GM18861 (cell line): ENCODE measurements at regions not wholly inside any gene's neighbourhood (a gene's known extent, or its start where the extent isn't known, plus 50 kb on each side); places are given as distances from the start of the nearest gene placed in this dataset.

Experiments
- ATAC-seq: cut with Tn5 transposase; IDR thresholded peaks from one replicate; pipeline ENCODE4 v1.9.1; 2021; ENCODE audit not compliant: unreplicated experiment

- ATAC-seq: no peak
Observed at GRCh38 chr5:125269926-125270325, 523.5 kb upstream of the ZNF608 start.

DNA sequence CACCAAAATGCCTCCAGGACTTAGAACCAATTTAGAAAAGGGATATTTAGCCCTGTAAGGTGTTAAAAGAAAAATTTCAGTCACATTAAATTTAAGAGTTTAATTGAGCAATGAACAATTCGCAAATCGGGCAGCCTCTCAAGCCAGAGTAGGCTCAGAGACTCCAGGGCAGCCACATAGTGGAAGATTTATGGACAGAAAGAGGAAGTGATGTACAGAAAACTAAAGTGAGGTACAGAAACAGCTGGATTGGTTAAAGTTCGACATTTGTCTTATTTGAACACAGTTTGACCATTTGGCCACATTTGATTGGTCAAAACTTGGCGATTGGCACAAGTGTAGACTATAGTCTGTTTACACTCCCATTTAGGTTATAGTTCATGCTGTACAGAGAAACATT is 525.9 kb upstream of the ZNF608 start:
- ATAC-seq: no peak

- no peak for ATAC-seq
Observed at GRCh38 chr5:125274211-125274610, 527.8 kb upstream of the ZNF608 start.

DNA sequence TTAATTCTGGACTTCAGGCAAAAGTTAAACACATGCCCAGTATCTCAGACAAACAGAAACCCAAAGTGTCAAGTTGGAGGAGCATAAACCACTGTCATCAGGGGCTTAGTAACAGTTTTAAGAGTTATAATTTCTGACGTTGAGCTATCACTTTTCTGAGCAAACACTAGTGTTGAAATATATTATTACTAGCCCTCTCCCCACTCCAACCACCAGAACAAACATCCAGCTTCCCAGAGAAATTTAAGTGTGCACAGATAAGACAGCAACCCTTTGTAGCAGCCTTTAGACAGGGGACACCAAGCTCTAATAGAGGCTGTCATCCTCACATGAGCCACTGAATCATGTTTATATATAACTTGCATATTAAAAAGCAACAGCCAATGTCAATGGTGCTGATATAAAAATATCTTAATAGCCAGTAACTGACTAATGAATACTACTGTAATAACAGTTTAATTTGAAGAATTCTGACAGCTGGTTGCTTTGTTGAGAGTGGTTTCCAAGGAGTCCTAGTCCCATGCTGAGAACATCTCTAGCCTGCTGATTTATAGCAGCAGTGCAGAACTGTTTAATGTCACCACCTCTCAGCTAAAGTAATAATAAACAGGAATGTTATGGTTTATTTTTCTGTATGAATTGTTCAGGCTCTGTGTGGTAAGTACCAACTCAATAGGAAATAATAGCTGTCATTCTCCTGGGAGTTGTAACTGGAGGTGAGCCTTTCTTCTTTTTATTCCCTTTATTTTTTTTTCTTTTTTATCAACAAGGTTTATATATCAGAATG is 528.7 kb upstream of the ZNF608 start:
- no peak for ATAC-seq

GRCh38 chr5:125275725-125276090 is 529.3 kb upstream of the ZNF608 start:
- ATAC-seq: no peak

DNA sequence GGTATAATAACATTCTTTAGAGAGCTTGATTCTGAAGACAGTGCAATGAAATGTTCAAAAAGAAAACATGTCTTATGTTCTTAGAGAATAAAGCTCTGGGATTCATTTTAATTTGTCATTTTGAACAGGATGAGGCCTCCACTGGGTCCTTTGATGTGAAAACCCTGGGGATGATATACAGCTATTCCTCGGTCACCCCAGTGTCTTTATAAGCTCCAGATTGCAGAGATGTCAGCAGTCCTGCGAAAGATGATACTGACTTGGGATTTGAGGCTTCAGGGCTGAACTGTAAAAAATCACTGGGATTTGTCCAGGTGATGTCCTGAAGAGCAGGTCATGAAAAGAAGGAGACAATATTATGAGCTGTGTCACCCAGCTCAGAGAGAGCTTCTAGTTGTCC is 529.7 kb upstream of the ZNF608 start:
- no peak for ATAC-seq

DNA sequence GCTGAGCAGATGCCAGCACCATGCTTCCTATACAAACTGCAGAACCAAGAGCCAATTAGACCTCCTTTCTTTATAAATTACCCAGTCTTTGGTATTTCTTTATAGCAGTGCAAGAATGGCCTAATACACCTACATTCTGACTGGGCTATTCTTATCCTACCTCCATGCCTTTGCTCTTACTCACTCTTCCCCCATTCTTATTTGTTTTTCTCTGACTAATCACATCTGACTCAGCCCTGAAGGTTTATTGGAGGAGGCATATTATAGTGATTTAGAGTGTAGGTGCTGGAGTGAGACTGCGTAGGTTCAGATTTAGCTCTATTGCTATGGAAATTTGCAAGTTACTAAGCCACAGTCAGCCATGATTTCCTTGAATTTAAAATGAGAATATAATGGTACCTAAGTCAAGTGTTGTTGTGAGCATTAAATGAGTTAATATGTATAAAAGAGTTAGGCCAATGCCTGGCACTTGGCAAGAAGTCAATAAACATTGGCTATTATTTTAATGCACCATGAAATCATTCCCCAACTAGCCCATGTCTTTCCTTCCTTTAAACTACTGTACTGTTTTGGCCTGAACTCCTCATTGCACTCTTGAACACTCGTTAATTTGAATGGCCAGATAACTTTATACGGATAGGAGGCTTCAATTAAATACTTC is 531.2 kb upstream of the ZNF608 start:
- ATAC-seq: no peak

DNA sequence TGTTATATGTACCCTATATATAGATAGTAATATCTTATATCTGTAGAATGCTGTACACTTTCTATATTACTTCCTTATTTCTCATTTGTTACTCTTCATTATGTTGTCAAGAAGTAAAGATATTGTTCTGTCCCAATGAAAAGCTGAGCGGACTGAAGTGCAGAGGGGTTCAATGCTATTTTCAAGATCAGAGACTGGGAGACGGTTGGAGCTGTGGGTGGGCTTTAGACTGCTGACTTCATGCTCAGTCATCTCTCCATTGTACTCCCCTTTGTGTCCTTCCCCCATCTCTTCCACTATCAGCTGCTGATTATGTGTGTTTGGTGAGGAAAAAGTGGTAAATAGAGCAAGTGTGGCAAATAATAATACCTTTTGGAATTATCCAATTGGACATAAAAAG is 532.3 kb upstream of the ZNF608 start:
- no peak for ATAC-seq

GRCh38 chr5:125281667-125282066 is 535.2 kb upstream of the ZNF608 start:
- no peak for ATAC-seq

- no peak for ATAC-seq
Observed at GRCh38 chr5:125283372-125283771, 536.9 kb upstream of the ZNF608 start.

- ATAC-seq: no peak
Observed at GRCh38 chr5:125286271-125286670, 539.8 kb upstream of the ZNF608 start.

DNA sequence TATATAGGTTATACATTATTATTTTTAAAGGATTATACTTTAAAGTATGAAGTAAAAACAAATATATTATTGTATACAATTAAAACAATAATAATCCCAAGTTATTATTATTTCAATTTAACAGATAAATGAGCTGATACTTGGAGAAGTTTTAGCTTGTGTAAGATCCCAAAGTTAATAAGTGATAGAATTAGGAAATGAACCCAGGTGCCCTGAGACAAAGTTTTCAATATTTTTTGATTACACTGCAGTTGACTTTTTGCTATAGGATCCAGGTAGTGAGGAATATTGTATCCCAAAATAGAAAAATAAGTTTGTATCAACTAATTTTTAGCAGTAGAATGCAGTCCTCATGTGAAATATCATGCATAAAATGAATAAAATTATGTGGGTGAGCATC is 543.2 kb upstream of the ZNF608 start:
- ATAC-seq: no peak

DNA sequence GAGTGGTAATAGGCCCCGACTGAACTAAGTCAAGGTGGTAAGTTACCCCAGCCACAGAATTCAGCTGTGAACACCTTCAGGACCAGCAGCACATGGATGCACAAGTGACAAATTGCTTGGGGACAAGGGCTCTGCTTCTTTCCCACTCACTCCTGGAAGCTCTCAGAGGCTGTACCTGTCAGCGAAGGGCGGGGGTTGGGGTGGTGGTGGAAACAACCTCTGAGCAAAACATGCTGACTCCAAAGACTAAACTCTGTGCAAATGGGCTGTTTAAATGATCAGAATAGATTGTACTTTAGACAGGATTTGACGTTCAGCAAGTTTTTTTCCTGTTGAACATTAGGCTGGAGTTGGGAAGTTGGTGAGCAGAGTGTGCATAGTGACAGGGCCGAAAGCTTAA is 544.5 kb upstream of the ZNF608 start:
- ATAC-seq: no peak

- no peak for ATAC-seq
Observed at GRCh38 chr5:125291447-125291846, 545.0 kb upstream of the ZNF608 start.

DNA sequence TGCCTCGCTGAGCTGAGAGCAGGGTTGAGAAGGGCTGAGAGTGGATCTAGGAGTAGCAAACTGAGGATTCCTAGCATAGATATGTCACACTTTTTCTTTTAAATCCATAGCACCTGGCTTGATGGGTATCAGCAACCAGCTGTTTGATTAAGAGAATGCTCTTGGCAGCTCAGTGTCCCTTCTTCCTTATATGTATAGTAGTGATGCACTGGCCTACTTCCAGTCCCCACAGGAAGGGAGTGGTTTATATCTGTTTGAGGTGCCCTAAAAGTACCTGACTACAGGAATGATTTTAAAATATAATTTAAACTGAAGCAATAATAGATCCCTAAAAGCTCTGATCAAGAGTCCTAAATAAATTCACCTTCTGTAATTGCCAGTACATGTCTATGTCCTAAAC is 546.8 kb upstream of the ZNF608 start:
- no peak for ATAC-seq

- no peak for ATAC-seq
Observed at GRCh38 chr5:125293726-125294125, 547.3 kb upstream of the ZNF608 start.

DNA sequence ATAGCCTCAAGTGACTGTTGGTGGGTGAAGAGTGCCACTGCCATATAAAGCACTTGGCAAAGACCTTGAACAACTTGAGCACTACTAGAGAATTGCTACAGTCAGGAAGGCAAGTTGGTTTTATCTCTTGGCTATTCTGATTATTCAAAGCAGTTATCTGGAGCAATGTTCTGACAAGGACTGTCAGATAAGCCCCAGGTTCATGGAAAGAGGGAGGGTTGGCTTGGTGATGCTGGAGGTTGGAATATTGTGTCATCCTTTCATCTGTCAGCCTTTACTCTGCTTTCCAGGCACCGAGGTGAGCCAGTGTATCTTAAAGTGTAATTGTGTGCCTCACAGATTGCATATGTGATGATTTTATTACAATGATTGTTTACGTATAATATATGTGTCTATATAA is 548.4 kb upstream of the ZNF608 start:
- ATAC-seq: no peak

DNA sequence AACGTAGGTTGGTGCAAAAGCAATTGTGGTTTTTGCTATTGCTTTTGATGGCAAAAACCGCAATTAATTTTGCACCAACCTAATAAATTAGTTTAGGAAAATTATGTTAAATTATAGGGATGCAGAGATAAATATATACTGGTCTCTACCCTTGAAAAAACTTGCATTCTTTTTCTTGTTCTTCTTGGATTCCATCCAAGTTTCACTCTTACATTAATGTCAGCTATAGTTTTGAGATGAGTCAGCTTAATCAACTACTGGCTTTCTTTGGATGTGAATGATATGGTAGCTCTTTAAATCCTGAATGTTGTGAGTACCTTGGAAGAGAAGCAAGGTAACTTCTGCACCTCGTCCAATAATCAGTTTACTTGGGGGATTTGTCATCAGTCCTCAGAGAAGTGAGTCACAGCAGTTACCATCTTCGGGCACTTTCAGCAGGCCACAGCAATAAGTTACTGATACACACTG is 549.0 kb upstream of the ZNF608 start:
- no peak for ATAC-seq

GRCh38 chr5:125298258-125298657 is 551.8 kb upstream of the ZNF608 start:
- ATAC-seq: no peak

GRCh38 chr5:125298746-125299379 is 552.4 kb upstream of the ZNF608 start:
- no peak for ATAC-seq

DNA sequence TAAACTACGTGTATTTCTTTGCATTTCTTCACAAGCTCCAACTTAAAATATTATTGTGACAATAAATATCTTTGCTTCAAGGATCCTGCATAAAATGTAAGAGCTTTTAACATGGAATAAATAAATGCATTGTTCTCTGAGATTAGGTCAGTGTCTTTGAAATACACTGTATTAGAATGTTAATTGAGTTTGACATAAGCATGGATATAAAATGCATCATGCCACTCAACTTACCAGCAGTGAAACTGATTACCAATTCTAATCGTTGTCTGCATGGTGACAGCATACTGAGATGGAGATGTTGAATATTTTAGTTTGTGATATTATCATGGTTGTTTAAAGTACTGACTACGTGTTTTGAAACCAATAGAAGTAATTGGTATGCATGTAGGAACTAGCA is 555.3 kb upstream of the ZNF608 start:
- ATAC-seq: no peak

DNA sequence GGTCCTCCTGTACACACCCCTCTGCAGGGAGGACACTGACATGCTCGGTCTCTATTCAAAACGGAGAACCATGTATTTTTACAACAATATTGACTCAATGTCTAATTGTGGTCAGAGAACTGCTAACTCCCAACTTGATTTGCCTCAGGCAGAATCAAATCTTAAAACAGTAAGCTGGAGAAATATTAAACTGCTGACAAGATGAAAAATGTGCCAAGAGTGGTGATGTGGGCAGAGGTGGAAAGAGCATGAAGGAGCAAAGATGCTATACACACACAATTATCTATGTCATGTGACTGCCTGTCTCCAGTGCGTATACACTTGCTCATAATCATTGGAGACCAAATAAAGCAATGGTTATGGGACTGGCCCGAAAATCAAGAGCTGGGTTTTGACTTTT is 556.1 kb upstream of the ZNF608 start:
- no peak for ATAC-seq
